SK-N-MC (cell line): ENCODE measurements at regions not wholly inside any gene's neighbourhood (a gene's known extent, or its start where the extent isn't known, plus 50 kb on each side); places are given as distances from the start of the nearest gene placed in this dataset.

ENCODE experiments used
- DNase-seq: peaks from one replicate; pipeline ENCODE4 v3.0.0-alpha.2; 2011; ENCODE audit warnings: low read depth, low spot score
- H3K27ac ChIP-seq: fragments of 200-600 bp; sonication (generic); 2 replicates; pipeline ENCODE4 v1.5.1; 2016; ENCODE audit warnings: mixed run types
- H3K36me3 ChIP-seq: fragments of 200-600 bp; sonication (generic); 2 replicates; pipeline ENCODE4 v1.6.1; 2017; ENCODE audit warnings: antibody characterized with exemption, low read length, mixed read lengths; ENCODE audit not compliant: insufficient read depth
- H3K4me3 ChIP-seq: fragments of 200-600 bp; sonication (generic); 2 replicates; pipeline ENCODE4 v1.5.1; 2016
- H3K9ac ChIP-seq: fragments of 200-600 bp; sonication (generic); 2 replicates; pipeline ENCODE4 v1.8.0; 2017; ENCODE audit warnings: mixed run types, mixed read lengths; ENCODE audit not compliant: insufficient read length
- H3K9me3 ChIP-seq: fragments of 200-600 bp; sonication (generic); 2 replicates; pipeline ENCODE4 v1.6.1; 2017; ENCODE audit warnings: low read depth, mild to moderate bottlenecking, antibody characterized with exemption, low read length, moderate library complexity, mixed read lengths
- EZH2 ChIP-seq: fragments of 200-600 bp; sonication (generic); IDR thresholded peaks from one replicate; pipeline ENCODE4 v1.6.1; 2017; ENCODE audit warnings: antibody characterized with exemption
- FOXP2 ChIP-seq: optimal IDR thresholded peaks from 2 replicates; pipeline ENCODE3; 2011; ENCODE audit warnings: mild to moderate bottlenecking, moderate library complexity; ENCODE audit not compliant: insufficient read depth; ENCODE audit errors: extremely low read length, control extremely low read depth
- POLR2AphosphoS5 ChIP-seq: IDR thresholded peaks from 2 replicates; pipeline ENCODE4 v1.6.1; 2012; ENCODE audit warnings: mild to moderate bottlenecking, low read depth, low read length, borderline replicate concordance

GRCh38 chr1:222926566-222926965, 111.7 kb downstream of the DISP1 start:
- Histone ChIP-seq H3K36me3 (0 out of 2 replicates have a peak, but pooled peaks cover 8% of the 10 kb centered on the region), H3K27ac (no peak overlapping the region)
- DNase-seq, result no peak

DNA sequence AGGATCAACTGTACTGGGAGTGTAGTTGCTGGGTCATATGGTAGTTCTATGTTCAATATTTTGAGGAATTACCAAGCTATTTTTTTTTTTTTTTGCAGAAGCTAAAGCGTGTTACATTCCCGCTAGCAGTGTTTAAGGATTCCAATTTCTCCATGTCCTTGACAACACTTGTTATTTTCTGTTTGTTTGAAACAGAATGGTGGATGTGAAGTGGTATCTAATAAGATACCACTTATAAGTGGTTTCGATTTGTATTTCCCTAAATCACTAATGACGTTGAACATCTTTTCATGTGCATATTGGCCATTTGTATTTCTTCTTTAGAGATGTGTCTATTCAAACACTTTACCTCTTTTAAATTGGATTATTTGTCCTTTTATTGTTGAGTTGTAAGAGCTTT, 112.2 kb downstream of the DISP1 start:
- H3K4me3 ChIP-seq, result peak overlapping the region; percentile 69; the same call in 1 of the 2 replicates
- H3K36me3 ChIP-seq, result 0 out of 2 replicates have a peak, but pooled peaks cover 8% of the 10 kb centered on the region
- TF ChIP-seq FOXP2, result no peak
- no peak for TF ChIP-seq POLR2AphosphoS5
- TF ChIP-seq EZH2, result no peak
- H3K9me3 ChIP-seq, result no peaks in the 10 kb centered on the region
- no peak overlapping the region for H3K9ac ChIP-seq
- DNase-seq, result no peak
- H3K27ac ChIP-seq, result peak overlapping the region; percentile 86

More at GRCh38 chr1:222926566-222926965, 111.7 kb downstream of the DISP1 start:
- no peak overlapping the region for H3K9ac ChIP-seq
- TF ChIP-seq POLR2AphosphoS5 (no peak), EZH2 (no peak), FOXP2 (no peak)
- no peak overlapping the region for H3K4me3 ChIP-seq
- no peaks in the 10 kb centered on the region for H3K9me3 ChIP-seq

- Histone ChIP-seq H3K36me3 (0 out of 2 replicates have a peak, but pooled peaks cover 8% of the 10 kb centered on the region), H3K9me3 (no peaks in the 10 kb centered on the region), H3K27ac (peak overlapping the region; percentile 86), H3K9ac (peak overlapping the region; percentile 59), H3K4me3 (peak overlapping the region; percentile 69)
- peak; percentile 32 for DNase-seq
- TF ChIP-seq POLR2AphosphoS5 (peak; percentile 46; the same call in 1 of the 2 replicates), FOXP2 (no peak), EZH2 (no peak)
Observed at GRCh38 chr1:222928212-222928611, 113.4 kb downstream of the DISP1 start.

- no peak for DNase-seq
- peak overlapping the region; percentile 38; the same call in 1 of the 2 replicates for H3K27ac ChIP-seq
- no peaks in the 10 kb centered on the region for H3K9me3 ChIP-seq
- 0 out of 2 replicates have a peak overlapping the region, but pooled peaks have one; percentile 17 for H3K4me3 ChIP-seq
- H3K36me3 ChIP-seq, result 0 out of 2 replicates have a peak, but pooled peaks cover 8% of the 10 kb centered on the region
- no peak for TF ChIP-seq POLR2AphosphoS5
- no peak for TF ChIP-seq EZH2
- no peak for TF ChIP-seq FOXP2
- no peak overlapping the region for H3K9ac ChIP-seq
Observed at GRCh38 chr1:222930070-222930469, 115.2 kb downstream of the DISP1 start.

DNA sequence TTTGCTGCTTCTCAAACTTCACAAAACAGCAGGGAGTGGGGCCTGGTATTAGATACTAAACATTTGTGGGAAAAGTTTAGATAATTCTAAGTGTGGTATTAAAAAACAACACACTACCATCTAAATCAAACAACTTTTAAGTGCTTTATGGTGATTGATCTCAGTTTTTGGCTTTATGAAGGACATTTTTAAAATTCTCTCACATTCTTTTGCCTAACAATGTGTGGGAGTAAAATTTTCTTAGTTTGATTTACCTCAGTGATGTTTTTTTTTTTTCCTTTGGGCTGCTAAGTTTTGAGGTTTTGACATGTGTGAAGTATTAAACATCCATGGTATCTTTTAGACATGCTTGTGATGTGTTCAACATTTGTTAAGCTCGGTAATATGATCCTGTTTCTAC, 116.2 kb downstream of the DISP1 start:
- Histone ChIP-seq H3K9me3 (no peaks in the 10 kb centered on the region), H3K4me3 (peak overlapping the region; percentile 9; the same call in 1 of the 2 replicates), H3K36me3 (0 out of 2 replicates have a peak, but pooled peaks cover 6% of the 10 kb centered on the region), H3K27ac (peak overlapping the region; percentile 38), H3K9ac (peak overlapping the region; percentile 8)
- no peak for TF ChIP-seq EZH2
- TF ChIP-seq FOXP2, result no peak
- no peak for TF ChIP-seq POLR2AphosphoS5
- DNase-seq, result no peak

- DNase-seq, result no peak
- TF ChIP-seq POLR2AphosphoS5, result no peak
- no peak for TF ChIP-seq FOXP2
Observed at GRCh38 chr1:222933273-222933672, 118.4 kb downstream of the DISP1 start.

GRCh38 chr1:222935239-222935900, 120.5 kb downstream of the DISP1 start:
- H3K9me3 ChIP-seq, result no peaks in the 10 kb centered on the region
- no peak overlapping the region for H3K27ac ChIP-seq
- TF ChIP-seq EZH2 (no peak), POLR2AphosphoS5 (no peak), FOXP2 (no peak)
- H3K36me3 ChIP-seq, result no peaks in the 10 kb centered on the region
- H3K4me3 ChIP-seq, result no peak overlapping the region
- no peak for DNase-seq
- H3K9ac ChIP-seq, result no peak overlapping the region

More at GRCh38 chr1:222933273-222933672, 118.4 kb downstream of the DISP1 start:
- Histone ChIP-seq H3K4me3 (no peak overlapping the region), H3K9ac (no peak overlapping the region), H3K36me3 (no peaks in the 10 kb centered on the region), H3K27ac (no peak overlapping the region; the same call in 1 of the 2 replicates), H3K9me3 (no peaks in the 10 kb centered on the region)

GRCh38 chr1:222936042-222936441, 121.2 kb downstream of the DISP1 start:
- H3K9ac ChIP-seq, result no peak overlapping the region
- no peak for DNase-seq
- no peaks in the 10 kb centered on the region for H3K36me3 ChIP-seq
- no peak overlapping the region for H3K4me3 ChIP-seq
- H3K9me3 ChIP-seq, result no peaks in the 10 kb centered on the region
- TF ChIP-seq FOXP2 (no peak), POLR2AphosphoS5 (no peak), EZH2 (no peak)
- H3K27ac ChIP-seq, result no peak overlapping the region

DNA sequence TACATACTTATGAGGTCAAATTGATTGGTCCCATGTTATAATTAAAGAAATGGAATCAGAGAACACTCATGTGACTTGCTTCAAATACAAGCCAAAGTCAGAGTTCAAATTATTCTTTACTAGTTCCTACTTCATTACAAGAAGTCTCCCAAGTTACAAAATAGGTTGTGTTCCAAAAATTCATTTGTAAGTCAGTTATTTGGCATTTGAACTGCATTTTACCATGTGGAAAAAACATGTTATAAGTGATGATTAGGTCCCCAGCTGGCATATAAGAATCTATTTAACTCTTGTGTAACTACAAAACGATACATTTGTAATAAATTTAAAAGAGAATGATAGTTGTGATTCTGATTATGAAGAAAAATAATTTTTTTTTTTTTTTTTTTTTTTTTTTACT, 124.1 kb downstream of the DISP1 start:
- TF ChIP-seq EZH2, result no peak
- no peak for TF ChIP-seq FOXP2
- no peak for TF ChIP-seq POLR2AphosphoS5
- DNase-seq, result no peak
- Histone ChIP-seq H3K9me3 (no peaks in the 10 kb centered on the region), H3K4me3 (no peak overlapping the region), H3K27ac (no peak overlapping the region), H3K9ac (no peak overlapping the region), H3K36me3 (no peaks in the 10 kb centered on the region)
